ENCODE measurements at regions not wholly inside any gene's neighbourhood (a gene's known extent, or its start where the extent isn't known, plus 50 kb on each side); places are given as distances from the start of the nearest gene placed in this dataset.

GRCh38 chr14:58712357-58712756 is 74.6 kb downstream of the DACT1 start:
- no peak overlapping the region for H3K4me3 ChIP-seq
- TF ChIP-seq CTCF (IDR thresholded peaks at IDR 0.05) (no peak), EZH2 (IDR thresholded peaks at IDR 0.05) (no peak), EZH2phosphoT487 (IDR thresholded peaks at IDR 0.05) (no peak)
- H3K79me2 ChIP-seq (ENCODE audit: low read depth), result no peaks in the 10 kb centered on the region
- no peaks in the 10 kb centered on the region for H3F3A ChIP-seq (ENCODE audit: low read depth)
- Mint-ChIP-seq H3K9me3 (no peaks in the 10 kb centered on the region), H3K27ac (no peak overlapping the region), H3K4me1 (peaks cover 14% of the 10 kb centered on the region), H3K27me3 (ENCODE audit: insufficient read depth, low read depth) (no peaks in the 10 kb centered on the region), H3K36me3 (no peaks in the 10 kb centered on the region), H3K4me3 (no peak overlapping the region)
- no peak overlapping the region for H3K4me2 ChIP-seq
- no peaks in the 10 kb centered on the region for H3K27me3 ChIP-seq
- no peaks in the 10 kb centered on the region for H4K20me1 ChIP-seq (ENCODE audit: low read depth)
- no peaks in the 10 kb centered on the region for H3K36me3 ChIP-seq
- H2AFZ ChIP-seq (replicated peaks), result no peak overlapping the region
- H3K9ac ChIP-seq, result no peak overlapping the region
- DNase-seq (ENCODE audit: low spot score), result no peak
- H3K4me1 ChIP-seq, result peaks cover 15% of the 10 kb centered on the region
- H3K9me3 ChIP-seq (ENCODE audit: low read depth), result no peaks in the 10 kb centered on the region
- H3K27ac ChIP-seq, result no peak overlapping the region

- Mint-ChIP-seq H3K36me3 (no peaks in the 10 kb centered on the region), H3K9me3 (no peaks in the 10 kb centered on the region), H3K27me3 (ENCODE audit: insufficient read depth, low read depth) (no peaks in the 10 kb centered on the region), H3K4me3 (no peak overlapping the region), H3K27ac (no peak overlapping the region), H3K4me1 (peaks cover 27% of the 10 kb centered on the region)
- Histone ChIP-seq H4K20me1 (ENCODE audit: low read depth) (no peaks in the 10 kb centered on the region), H3K4me3 (no peak overlapping the region), H3K36me3 (no peaks in the 10 kb centered on the region), H2AFZ (replicated peaks) (no peak overlapping the region), H3K4me2 (no peak overlapping the region), H3K9ac (no peak overlapping the region), H3K9me3 (ENCODE audit: low read depth) (no peaks in the 10 kb centered on the region), H3K27ac (no peak overlapping the region), H3K79me2 (ENCODE audit: low read depth) (no peaks in the 10 kb centered on the region), H3K4me1 (peaks cover 22% of the 10 kb centered on the region), H3K27me3 (no peaks in the 10 kb centered on the region), H3F3A (ENCODE audit: low read depth) (no peaks in the 10 kb centered on the region)
- TF ChIP-seq CTCF (IDR thresholded peaks at IDR 0.05), result no peak
- no peak for TF ChIP-seq EZH2 (IDR thresholded peaks at IDR 0.05)
- no peak for TF ChIP-seq EZH2phosphoT487 (IDR thresholded peaks at IDR 0.05)
- DNase-seq (ENCODE audit: low spot score), result no peak
Measured at GRCh38 chr14:58713677-58714076, 75.9 kb downstream of the DACT1 start.

GRCh38 chr14:58716706-58717105 is 78.9 kb downstream of the DACT1 start:
- Histone ChIP-seq H2AFZ (replicated peaks) (no peak overlapping the region), H3K4me2 (no peak overlapping the region)
- H3K36me3 Mint-ChIP-seq, result no peaks in the 10 kb centered on the region

More at GRCh38 chr14:58716706-58717105, 78.9 kb downstream of the DACT1 start:
- no peaks in the 10 kb centered on the region for H3F3A ChIP-seq (ENCODE audit: low read depth)
- peaks cover 12% of the 10 kb centered on the region for H3K4me1 ChIP-seq
- no peak overlapping the region for H3K4me3 Mint-ChIP-seq
- H3K27me3 Mint-ChIP-seq (ENCODE audit: insufficient read depth, low read depth), result no peaks in the 10 kb centered on the region
- H3K27me3 ChIP-seq, result no peaks in the 10 kb centered on the region
- peaks cover 24% of the 10 kb centered on the region for H3K4me1 Mint-ChIP-seq
- no peak overlapping the region for H3K27ac ChIP-seq
- no peak for TF ChIP-seq CTCF (IDR thresholded peaks at IDR 0.05)
- TF ChIP-seq EZH2phosphoT487 (IDR thresholded peaks at IDR 0.05), result no peak
- TF ChIP-seq EZH2 (IDR thresholded peaks at IDR 0.05), result no peak
- H3K27ac Mint-ChIP-seq, result no peak overlapping the region
- H3K9ac ChIP-seq, result no peak overlapping the region
- no peaks in the 10 kb centered on the region for H3K9me3 ChIP-seq (ENCODE audit: low read depth)
- H3K9me3 Mint-ChIP-seq, result no peaks in the 10 kb centered on the region
- no peaks in the 10 kb centered on the region for H3K36me3 ChIP-seq
- H4K20me1 ChIP-seq (ENCODE audit: low read depth), result no peaks in the 10 kb centered on the region
- no peaks in the 10 kb centered on the region for H3K79me2 ChIP-seq (ENCODE audit: low read depth)
- no peak for DNase-seq (ENCODE audit: low spot score)
- no peak overlapping the region for H3K4me3 ChIP-seq

All from neural progenitor cell (in vitro differentiated cells).